Activated T-cell treated with anti-CD3 and anti-CD28 coated beads, Interleukin-2, amount 50 U/mL, for 72 hours (primary cell): ENCODE measurements at regions not wholly inside any gene's neighbourhood (a gene's known extent, or its start where the extent isn't known, plus 50 kb on each side); places are given as distances from the start of the nearest gene placed in this dataset.

ENCODE experiments used
- ATAC-seq, 2 donors: fragments of 150-1000 bp; cut with Tn5 transposase; replicated peaks in 1 of 2; 2 replicates each; pipeline ENCODE4 v1.10.0; 2021; ENCODE audit warnings: moderate library complexity in 2 of 2, mild to moderate bottlenecking in 1 of 2
- DNase-seq, 2 donors: peaks; one replicate each; pipeline ENCODE4 v3.0.0; 2021 to 2022; ENCODE audit warnings: mixed read lengths in 1 of 2
- H3K27ac Mint-ChIP-seq: one replicate; pipeline ENCODE4 v1.8.0; 2022; ENCODE audit warnings: mild to moderate bottlenecking, moderate library complexity, mixed read lengths
- H3K27me3 Mint-ChIP-seq: one replicate; pipeline ENCODE4 v1.8.0; 2022; ENCODE audit warnings: low read depth, mixed read lengths
- H3K36me3 Mint-ChIP-seq, 2 donors: one replicate each; pipeline ENCODE4 v1.8.0; 2022; ENCODE audit warnings: mixed read lengths in 2 of 2, mild to moderate bottlenecking in 1 of 2; ENCODE audit not compliant: insufficient read depth in 2 of 2
- H3K4me1 Mint-ChIP-seq: one replicate; pipeline ENCODE4 v1.8.0; 2022; ENCODE audit warnings: low read depth, mixed read lengths
- H3K4me3 Mint-ChIP-seq, 2 donors: one replicate each; pipeline ENCODE4 v1.8.0; 2022; ENCODE audit warnings: mild to moderate bottlenecking in 2 of 2, mixed read lengths in 2 of 2, moderate library complexity in 2 of 2
- H3K9me3 Mint-ChIP-seq, 2 donors: one replicate each; pipeline ENCODE4 v1.8.0; 2022; ENCODE audit warnings: mixed read lengths in 2 of 2

GRCh38 chr12:58302487-58303011 is 361.2 kb downstream of the ATP23 start:
- no peak for ATAC-seq
- H3K4me1 Mint-ChIP-seq = no peaks in the 10 kb centered on the region
- H3K4me3 Mint-ChIP-seq = no peak overlapping the region
- no peak for DNase-seq
- no peaks in the 10 kb centered on the region for H3K36me3 Mint-ChIP-seq
- no peaks in the 10 kb centered on the region for H3K27me3 Mint-ChIP-seq
- H3K9me3 Mint-ChIP-seq = no peaks in the 10 kb centered on the region
- no peak overlapping the region for H3K27ac Mint-ChIP-seq

DNA sequence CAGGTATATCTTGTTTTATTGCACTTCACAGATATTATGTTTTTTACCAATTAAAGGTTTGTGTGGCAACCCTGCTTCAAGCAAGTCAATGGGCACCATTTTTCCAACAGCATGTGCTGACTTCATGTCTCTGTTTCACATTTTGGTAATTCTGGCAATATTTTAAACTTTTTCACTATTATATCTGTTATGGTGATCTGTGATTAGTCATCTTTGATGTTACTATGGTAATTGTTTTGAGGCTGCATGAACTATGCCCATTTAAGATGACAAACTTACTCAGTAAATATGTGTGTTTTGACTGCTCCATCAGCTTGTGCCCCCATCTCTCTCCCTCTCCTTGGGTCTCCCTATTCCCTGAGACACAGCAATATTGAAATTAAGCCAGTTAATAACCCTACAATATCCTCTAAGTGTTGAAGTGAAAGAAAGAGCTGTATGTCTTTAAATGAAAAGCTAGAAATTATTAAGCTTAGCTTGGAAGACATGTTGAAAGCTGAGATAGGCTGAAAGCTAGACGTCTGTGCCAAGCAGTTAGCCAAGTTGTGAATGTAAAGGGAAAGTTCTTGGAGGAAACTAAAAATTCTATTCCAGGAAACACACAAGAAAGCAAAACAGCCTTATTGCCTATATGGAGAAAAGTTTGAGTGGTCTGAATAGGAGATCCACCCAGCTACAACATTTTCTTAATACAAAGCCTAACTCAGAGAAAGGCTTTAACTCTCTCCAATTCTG is 365.1 kb downstream of the ATP23 start:
- Mint-ChIP-seq H3K27ac (no peak overlapping the region), H3K9me3 (no peaks in the 10 kb centered on the region), H3K27me3 (no peaks in the 10 kb centered on the region), H3K36me3 (no peaks in the 10 kb centered on the region), H3K4me1 (no peaks in the 10 kb centered on the region), H3K4me3 (no peak overlapping the region)
- ATAC-seq (no peak), DNase-seq (no peak)

DNA sequence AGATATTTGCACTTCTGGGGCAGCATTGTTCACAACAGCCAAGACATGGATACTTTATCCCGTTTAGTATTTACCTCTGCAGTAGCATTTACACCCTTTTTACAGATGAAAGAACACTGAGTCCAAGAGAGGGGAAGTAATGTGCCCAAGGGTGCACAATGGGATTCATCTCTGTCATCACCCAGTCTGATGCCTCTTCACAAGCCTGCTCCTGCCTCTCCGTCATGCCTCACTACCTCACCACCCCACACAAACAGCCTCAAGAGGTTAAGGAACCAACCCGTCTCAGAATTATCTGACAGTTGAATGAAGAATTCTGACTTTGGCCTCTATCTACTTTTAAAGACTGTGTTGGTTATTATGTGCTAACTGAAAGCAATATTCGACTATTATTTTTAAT is 368.4 kb downstream of the ATP23 start:
- ATAC-seq (no peak), DNase-seq (no peak)
- Mint-ChIP-seq H3K27ac (no peak overlapping the region), H3K27me3 (no peaks in the 10 kb centered on the region), H3K4me1 (no peaks in the 10 kb centered on the region), H3K4me3 (no peak overlapping the region), H3K9me3 (peaks cover 0 to 2% of the 10 kb centered on the region in 2 donors), H3K36me3 (peaks cover 0 to 1% of the 10 kb centered on the region in 2 donors)

GRCh38 chr12:58310368-58310767 is 369.0 kb downstream of the ATP23 start:
- peaks cover 0 to 1% of the 10 kb centered on the region in 2 donors for H3K36me3 Mint-ChIP-seq
- H3K4me3 Mint-ChIP-seq = no peak overlapping the region
- H3K27ac Mint-ChIP-seq = no peak overlapping the region
- ATAC-seq (no peak), DNase-seq (no peak)
- no peaks in the 10 kb centered on the region for H3K4me1 Mint-ChIP-seq
- peaks cover 0 to 2% of the 10 kb centered on the region in 2 donors for H3K9me3 Mint-ChIP-seq
- no peaks in the 10 kb centered on the region for H3K27me3 Mint-ChIP-seq

DNA sequence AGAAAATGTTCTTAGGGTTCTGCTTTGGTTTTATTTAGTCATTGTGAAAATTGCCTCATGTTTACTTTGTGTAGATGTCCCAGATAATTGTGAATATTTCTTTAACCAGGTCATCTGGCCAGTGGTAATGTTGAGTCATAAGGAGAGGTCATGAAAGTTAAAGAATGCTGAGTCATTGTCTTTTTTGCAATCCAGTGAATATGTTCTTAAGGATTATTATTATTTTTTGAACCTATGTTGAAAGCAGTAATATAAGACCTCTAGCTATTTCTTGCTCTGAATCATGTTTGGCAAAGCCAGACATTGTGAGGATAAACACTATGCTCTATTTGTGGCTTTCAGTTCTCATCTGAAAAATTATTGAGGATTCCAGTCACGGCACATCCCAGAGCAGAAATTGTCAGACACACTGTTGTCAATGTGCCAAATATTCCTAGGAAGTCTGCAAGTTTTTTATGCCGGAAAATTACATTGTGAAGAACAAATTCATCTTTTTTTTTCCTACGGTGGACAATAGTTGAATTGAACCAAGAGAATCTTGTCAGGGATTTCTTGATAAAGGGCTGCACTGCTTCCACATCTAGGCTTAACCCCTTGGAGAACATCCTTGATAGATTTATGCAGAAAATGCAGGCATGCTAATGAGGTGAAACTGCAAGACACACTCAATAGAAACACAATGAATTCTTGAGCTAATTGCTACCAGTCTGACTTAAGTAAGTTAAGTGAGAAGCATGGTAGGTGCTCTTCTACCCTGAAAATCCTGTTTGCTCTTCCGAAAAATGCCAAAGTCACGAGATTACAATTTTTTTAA is 369.6 kb downstream of the ATP23 start:
- H3K27ac Mint-ChIP-seq = no peak overlapping the region
- no peaks in the 10 kb centered on the region for H3K4me1 Mint-ChIP-seq
- H3K36me3 Mint-ChIP-seq = peaks cover 0 to 1% of the 10 kb centered on the region in 2 donors
- ATAC-seq (no peak), DNase-seq (no peak)
- H3K4me3 Mint-ChIP-seq = no peak overlapping the region
- H3K9me3 Mint-ChIP-seq = peaks cover 0 to 2% of the 10 kb centered on the region in 2 donors
- no peaks in the 10 kb centered on the region for H3K27me3 Mint-ChIP-seq

DNA sequence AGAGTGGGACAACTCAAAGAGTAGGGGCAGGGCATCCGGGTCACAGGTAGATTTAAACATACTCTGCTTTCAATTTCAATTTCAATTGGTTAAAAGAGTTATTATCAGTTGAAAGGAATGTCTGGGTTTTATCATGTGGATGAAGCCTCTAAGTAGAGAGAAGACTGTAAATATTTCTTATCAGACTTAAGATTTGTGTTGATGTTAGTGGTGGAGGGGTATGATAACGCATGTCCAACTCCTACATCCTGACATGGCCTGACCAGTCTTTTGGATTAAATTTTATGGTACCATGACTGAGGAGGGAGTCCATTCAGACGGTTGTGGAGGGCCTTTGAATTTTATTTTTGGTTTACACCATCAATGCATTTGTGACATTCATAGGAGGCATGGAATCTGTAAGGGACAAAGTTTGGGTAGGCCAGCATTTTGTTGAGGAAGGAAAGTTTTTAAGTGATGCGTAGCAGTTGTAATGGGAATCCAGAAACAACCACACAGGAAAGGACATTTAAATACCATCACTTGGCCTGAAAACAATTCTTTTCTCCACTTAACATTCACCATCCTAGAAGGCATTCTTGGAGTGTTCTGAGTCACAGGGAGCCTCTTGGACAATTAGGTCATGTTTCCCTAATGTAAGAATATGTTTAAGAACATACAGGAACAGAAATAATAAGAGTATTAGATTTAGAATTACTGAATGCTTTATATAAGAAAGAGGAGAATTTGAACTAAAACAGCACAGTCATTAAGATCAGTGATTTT is 371.9 kb downstream of the ATP23 start:
- peaks cover 0 to 5% of the 10 kb centered on the region in 2 donors for H3K9me3 Mint-ChIP-seq
- no peak for DNase-seq
- H3K4me3 Mint-ChIP-seq = no peak overlapping the region
- peaks cover 1 to 3% of the 10 kb centered on the region in 2 donors for H3K36me3 Mint-ChIP-seq
- H3K27me3 Mint-ChIP-seq = no peaks in the 10 kb centered on the region
- H3K4me1 Mint-ChIP-seq = no peaks in the 10 kb centered on the region
- ATAC-seq = no peak
- H3K27ac Mint-ChIP-seq = no peak overlapping the region

GRCh38 chr12:58314610-58315009 is 373.2 kb downstream of the ATP23 start:
- ATAC-seq (no peak), DNase-seq (no peak)
- no peak overlapping the region for H3K27ac Mint-ChIP-seq
- peaks cover 2 to 10% of the 10 kb centered on the region in 2 donors for H3K9me3 Mint-ChIP-seq
- H3K4me3 Mint-ChIP-seq = no peak overlapping the region
- H3K4me1 Mint-ChIP-seq = no peaks in the 10 kb centered on the region
- no peaks in the 10 kb centered on the region for H3K27me3 Mint-ChIP-seq
- peaks cover 1 to 3% of the 10 kb centered on the region in 2 donors for H3K36me3 Mint-ChIP-seq

- H3K4me1 Mint-ChIP-seq = no peaks in the 10 kb centered on the region
- peaks cover 2 to 8% of the 10 kb centered on the region in 2 donors for H3K9me3 Mint-ChIP-seq
- ATAC-seq (no peak), DNase-seq (no peak)
- H3K4me3 Mint-ChIP-seq = no peak overlapping the region
- H3K27me3 Mint-ChIP-seq = no peaks in the 10 kb centered on the region
- H3K36me3 Mint-ChIP-seq = peaks cover 0 to 3% of the 10 kb centered on the region in 2 donors
- no peak overlapping the region for H3K27ac Mint-ChIP-seq
Measured at GRCh38 chr12:58316926-58317325, 375.6 kb downstream of the ATP23 start.

DNA sequence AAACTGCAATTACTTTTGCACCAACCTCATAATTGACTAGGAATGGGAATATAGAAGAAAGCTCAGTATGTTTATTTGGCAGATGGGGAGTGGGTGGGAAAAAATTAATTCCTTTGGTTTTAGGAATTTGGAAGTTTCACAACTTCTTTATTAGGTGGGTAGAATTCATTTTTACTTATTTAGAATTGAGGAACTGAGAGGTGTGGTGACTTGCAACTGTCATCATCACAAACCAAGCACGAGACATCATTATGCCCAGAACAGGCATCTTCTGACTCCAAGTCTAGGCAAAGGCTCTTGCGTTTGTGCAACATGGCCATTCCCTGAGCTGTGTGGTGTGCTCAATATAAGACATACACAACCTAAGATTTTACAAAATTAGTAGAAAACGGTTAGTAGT is 380.0 kb downstream of the ATP23 start:
- Mint-ChIP-seq H3K4me3 (no peak overlapping the region), H3K36me3 (peaks cover 0 to 3% of the 10 kb centered on the region in 2 donors), H3K27me3 (no peaks in the 10 kb centered on the region), H3K27ac (no peak overlapping the region), H3K9me3 (peaks cover 2 to 8% of the 10 kb centered on the region in 2 donors), H3K4me1 (no peaks in the 10 kb centered on the region)
- no peak for ATAC-seq
- DNase-seq = no peak

DNA sequence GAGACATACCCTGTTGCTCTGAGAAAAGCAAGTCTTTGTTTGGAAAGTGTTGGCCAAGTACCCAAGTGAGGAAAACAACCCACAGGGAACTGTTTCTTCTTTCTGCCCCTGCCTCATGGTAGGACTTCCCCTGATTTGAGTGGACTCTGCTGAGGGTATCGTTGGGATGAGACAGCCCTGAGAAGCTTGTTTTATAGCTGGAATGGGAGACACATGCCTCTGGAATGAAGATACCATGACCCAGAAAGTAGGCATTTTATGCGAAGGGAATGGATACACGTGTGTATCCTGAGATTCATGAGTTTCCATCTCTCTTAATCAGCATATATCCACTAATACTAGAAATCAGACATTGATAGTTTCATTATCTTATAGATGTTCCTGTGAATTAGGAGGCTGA is 382.3 kb downstream of the ATP23 start:
- Mint-ChIP-seq H3K4me3 (no peak overlapping the region), H3K27ac (no peak overlapping the region), H3K9me3 (peaks cover 2 to 5% of the 10 kb centered on the region in 2 donors), H3K4me1 (no peaks in the 10 kb centered on the region), H3K36me3 (no peaks in the 10 kb centered on the region), H3K27me3 (no peaks in the 10 kb centered on the region)
- DNase-seq = no peak
- no peak for ATAC-seq

DNA sequence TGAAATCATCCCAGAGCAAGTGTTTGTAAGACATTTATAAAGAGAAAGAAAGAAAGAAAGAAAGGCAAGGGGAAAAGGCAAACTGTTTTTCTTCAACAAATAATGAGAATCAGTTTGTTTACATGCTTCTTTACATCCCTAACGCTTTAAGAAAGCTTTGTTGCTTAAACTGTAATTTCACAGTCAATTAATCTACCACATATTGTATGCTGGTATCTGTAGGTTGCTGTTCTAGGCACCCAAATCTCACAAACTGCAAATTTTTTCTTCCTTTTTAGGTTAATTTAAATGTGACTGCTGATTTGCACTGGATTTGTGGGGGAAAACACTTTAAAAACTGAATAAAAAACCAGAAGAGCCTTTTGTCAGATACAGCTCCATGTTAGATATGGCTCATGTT is 384.2 kb downstream of the ATP23 start:
- ATAC-seq = no peak
- Mint-ChIP-seq H3K36me3 (no peaks in the 10 kb centered on the region), H3K27me3 (no peaks in the 10 kb centered on the region), H3K4me3 (no peak overlapping the region), H3K9me3 (no peaks in the 10 kb centered on the region), H3K4me1 (no peaks in the 10 kb centered on the region), H3K27ac (no peak overlapping the region)
- no peak for DNase-seq

- ATAC-seq = no peak
Measured at GRCh38 chr12:58326534-58326933, 385.2 kb downstream of the ATP23 start.

More at GRCh38 chr12:58326534-58326933, 385.2 kb downstream of the ATP23 start:
- Mint-ChIP-seq H3K9me3 (no peaks in the 10 kb centered on the region), H3K4me1 (no peaks in the 10 kb centered on the region), H3K36me3 (no peaks in the 10 kb centered on the region), H3K27ac (no peak overlapping the region), H3K27me3 (no peaks in the 10 kb centered on the region), H3K4me3 (no peak overlapping the region)
- no peak for DNase-seq
